ENCODE measurements at regions not wholly inside any gene's neighbourhood (a gene's known extent, or its start where the extent isn't known, plus 50 kb on each side); places are given as distances from the start of the nearest gene placed in this dataset.

- no peak for DNase-seq (ENCODE audit: low spot score)
These were observed 51.4 kb upstream of the SEC61G start for GRCh38 chr7:54810401-54810800.

- DNase-seq (ENCODE audit: low spot score) = no peak
These were observed 52.2 kb upstream of the SEC61G start for GRCh38 chr7:54811041-54811845.

GRCh38 chr7:54811846-54812254, 52.8 kb upstream of the SEC61G start:
- DNase-seq (ENCODE audit: low spot score) = no peak

GRCh38 chr7:54812756-54813322, 53.8 kb upstream of the SEC61G start:
- DNase-seq (ENCODE audit: low spot score) = no peak

- no peak for DNase-seq (ENCODE audit: low spot score)
These were observed 54.4 kb upstream of the SEC61G start for GRCh38 chr7:54813398-54813797.

- DNase-seq (ENCODE audit: low spot score) = no peak
These were observed 55.4 kb upstream of the SEC61G start for GRCh38 chr7:54814401-54814800.

GRCh38 chr7:54817152-54817551, 58.1 kb upstream of the SEC61G start:
- DNase-seq (ENCODE audit: low spot score) = no peak

- DNase-seq (ENCODE audit: low spot score) = no peak
These were observed 64.8 kb upstream of the SEC61G start for GRCh38 chr7:54823776-54824175.

- no peak for DNase-seq (ENCODE audit: low spot score)
These were observed 65.6 kb upstream of the SEC61G start for GRCh38 chr7:54824655-54825054.

GRCh38 chr7:54825368-54825767, 66.4 kb upstream of the SEC61G start:
- DNase-seq (ENCODE audit: low spot score) = no peak

GRCh38 chr7:54827734-54828133, 68.7 kb upstream of the SEC61G start:
- DNase-seq (ENCODE audit: low spot score) = no peak

GRCh38 chr7:54831046-54831643, 72.1 kb upstream of the SEC61G start:
- DNase-seq (ENCODE audit: low spot score) = no peak

GRCh38 chr7:54831644-54832095, 72.7 kb upstream of the SEC61G start:
- no peak for DNase-seq (ENCODE audit: low spot score)

GRCh38 chr7:54833001-54833467, 74.0 kb upstream of the SEC61G start:
- DNase-seq (ENCODE audit: low spot score) = no peak

- DNase-seq (ENCODE audit: low spot score) = no peak
These were observed 78.2 kb upstream of the SEC61G start for GRCh38 chr7:54837168-54837567.

GRCh38 chr7:54837761-54838160, 78.8 kb upstream of the SEC61G start:
- no peak for DNase-seq (ENCODE audit: low spot score)

GRCh38 chr7:54838175-54838910, 79.3 kb upstream of the SEC61G start:
- no peak for DNase-seq (ENCODE audit: low spot score)

- peak; percentile 6 for DNase-seq (ENCODE audit: low spot score)
These were observed 80.7 kb upstream of the SEC61G start for GRCh38 chr7:54839575-54840213.

GRCh38 chr7:54841772-54842697, 83.0 kb upstream of the SEC61G start:
- no peak for DNase-seq (ENCODE audit: low spot score)

- DNase-seq (ENCODE audit: low spot score) = no peak
These were observed 84.9 kb upstream of the SEC61G start for GRCh38 chr7:54843841-54844355.

- no peak for DNase-seq (ENCODE audit: low spot score)
These were observed 87.3 kb upstream of the SEC61G start for GRCh38 chr7:54846273-54846672.
